HCT116 (cell line): ENCODE measurements at regions not wholly inside any gene's neighbourhood (a gene's known extent, or its start where the extent isn't known, plus 50 kb on each side); places are given as distances from the start of the nearest gene placed in this dataset.

Experiments
- ATAC-seq: fragments of 200-7000 bp; cut with Tn5 transposase; 2 replicates; pipeline ENCODE4 v1.9.1; 2020; ENCODE audit warnings: mild to moderate bottlenecking, moderate library complexity
- BruUV-seq: library from RNA; stranded (reverse); fragments of 400-500 nt; replicated peaks from 2 replicates; lab custom pipeline; 2021; lab: Mats Ljungman, UMichigan
- CTCF ChIA-PET: fragments of 300-600 bp; sonication (Branson Sonifier 250); formaldehyde crosslinking; loops from one replicate; lab custom pipeline; 2021; ENCODE audit warnings: antibody characterized with exemption; lab: Charles Lee
- POLR2A ChIA-PET: fragments of 300-600, 350-600 bp; sonication (Branson Sonifier 250); formaldehyde crosslinking; loops from one replicate; lab custom pipeline; 2021; ENCODE audit warnings: antibody characterized with exemption; lab: Charles Lee
- RAD21 ChIA-PET, 2 experiments: fragments of 300-600 bp; sonication (Branson Sonifier 250); formaldehyde crosslinking; loops; one replicate each; lab custom pipeline; 2023; ENCODE audit warnings: low total read pairs in 2 of 2; ENCODE audit not compliant: uncharacterized antibody in 2 of 2, unreplicated experiment in 2 of 2, low non-redundant PET in 1 of 2; lab: Charles Lee
- DNase-seq: peaks from one replicate; pipeline ENCODE4 v3.0.0-alpha.2; 2010; ENCODE audit warnings: low read depth, low spot score
- H2AFZ ChIP-seq: fragments of 200-600 bp; shearing (Covaris generic), sonication (generic); 2 replicates; pipeline ENCODE4 v1.6.1; 2017; ENCODE audit warnings: low read depth, mixed run types, mixed read lengths, antibody characterized with exemption, low read length; ENCODE audit not compliant: poor library complexity, severe bottlenecking
- H3K27ac ChIP-seq: 2 replicates; pipeline ENCODE4 v1.5.1; 2012; ENCODE audit warnings: low read depth, low read length
- H3K27me3 ChIP-seq: fragments of 200-600 bp; sonication (generic); 2 replicates; pipeline ENCODE4 v1.6.1; 2016; ENCODE audit warnings: mixed run types, low read length, mixed read lengths; ENCODE audit not compliant: insufficient read depth
- H3K36me3 ChIP-seq, 2 experiments: fragments of 200-500 bp in 1 of 2; fragments of 200-600 bp in 1 of 2; sonication (Bioruptor generic) in 1 of 2; sonication (generic) in 1 of 2; 2 replicates each; pipeline versions ENCODE4 v1.5.1 to v1.6.1; 2014 to 2016; ENCODE audit warnings: low read length in 2 of 2, inconsistent platforms in 1 of 2, mixed read lengths in 1 of 2, mixed run types in 1 of 2; ENCODE audit not compliant: insufficient read depth in 2 of 2, control insufficient read depth in 1 of 2
- H3K4me1 ChIP-seq, 2 experiments: fragments of 200-600 bp in 1 of 2; sonication (generic) in 1 of 2; 2 replicates each; pipeline versions ENCODE4 v1.5.1 to v1.6.1; 2012 to 2017; ENCODE audit warnings: low read length in 2 of 2, inconsistent platforms in 1 of 2, mild to moderate bottlenecking in 1 of 2, mixed read lengths in 1 of 2, mixed run types in 1 of 2, moderate library complexity in 1 of 2; ENCODE audit not compliant: insufficient read depth in 2 of 2, control insufficient read depth in 1 of 2
- H3K4me2 ChIP-seq: fragments of 200-600 bp; sonication (generic); 2 replicates; pipeline ENCODE4 v1.6.1; 2017; ENCODE audit warnings: mixed run types, low read length, mixed read lengths
- H3K4me3 ChIP-seq, 2 experiments: fragments of 200-600 bp in 1 of 2; sonication (generic) in 1 of 2; replicated peaks in 1 of 2; 2 replicates each; pipeline ENCODE4 v1.5.1; 2011 to 2016; ENCODE audit warnings: low read length in 2 of 2, control low read depth in 1 of 2, low read depth in 1 of 2, mild to moderate bottlenecking in 1 of 2, mixed read lengths in 1 of 2, mixed run types in 1 of 2
- H3K79me2 ChIP-seq: fragments of 200-600 bp; sonication (generic); 2 replicates; pipeline ENCODE4 v1.6.1; 2017; ENCODE audit warnings: mild to moderate bottlenecking, mixed run types, low read length, moderate library complexity, mixed read lengths; ENCODE audit not compliant: insufficient read depth
- H3K9ac ChIP-seq: fragments of 200-600 bp; sonication (generic); 2 replicates; pipeline ENCODE4 v1.6.1; 2016; ENCODE audit warnings: low read length, mixed read lengths
- H3K9me2 ChIP-seq: fragments of 200-600 bp; sonication (generic), shearing (Covaris generic); 2 replicates; pipeline ENCODE4 v1.6.1; 2017; ENCODE audit warnings: mixed run types, mild to moderate bottlenecking, moderate library complexity; ENCODE audit not compliant: insufficient read depth
- H3K9me3 ChIP-seq, 2 experiments: fragments of 200-500 bp in 1 of 2; fragments of 200-600 bp in 1 of 2; sonication (Bioruptor generic) in 1 of 2; sonication (generic) in 1 of 2; 2 replicates each; pipeline ENCODE4 v1.6.1; 2014 to 2017; ENCODE audit warnings: low read length in 2 of 2, mixed read lengths in 2 of 2, inconsistent platforms in 1 of 2, low read depth in 1 of 2, mild to moderate bottlenecking in 1 of 2, mixed run types in 1 of 2, moderate library complexity in 1 of 2; ENCODE audit not compliant: control insufficient read depth in 1 of 2, insufficient read depth in 1 of 2
- H4K20me1 ChIP-seq: fragments of 200-600 bp; sonication (generic), shearing (Covaris generic); 2 replicates; pipeline ENCODE4 v1.6.1; 2017; ENCODE audit warnings: mixed run types, mild to moderate bottlenecking, moderate library complexity; ENCODE audit not compliant: insufficient read depth
- CEBPB ChIP-seq: IDR thresholded peaks from 2 replicates; pipeline ENCODE4 v1.6.1; 2012; ENCODE audit warnings: low read depth
- FOSL1 ChIP-seq: IDR thresholded peaks from 2 replicates; pipeline ENCODE4 v1.6.1; 2012; ENCODE audit warnings: low read depth
- POLR2A ChIP-seq: IDR thresholded peaks from 2 replicates; pipeline ENCODE4 v1.7.0; 2011; ENCODE audit warnings: borderline replicate concordance; ENCODE audit not compliant: insufficient read depth, insufficient read length; ENCODE audit errors: extremely low read depth
- POLR2AphosphoS5 ChIP-seq: IDR thresholded peaks from 2 replicates; pipeline ENCODE4 v1.6.1; 2011; ENCODE audit warnings: mild to moderate bottlenecking, low read depth, low read length, moderate library complexity
- SP1 ChIP-seq: IDR thresholded peaks from 2 replicates; pipeline ENCODE4 v1.6.1; 2012; ENCODE audit warnings: low read depth
- YY1 ChIP-seq: IDR thresholded peaks from 2 replicates; pipeline ENCODE4 v1.6.1; 2011; ENCODE audit warnings: low read length, low read depth, moderate library complexity, mild to moderate bottlenecking; ENCODE audit not compliant: insufficient replicate concordance; ENCODE audit errors: extremely low read depth
- intact Hi-C: fragments of 100-400 bp; cut with micrococcal nuclease; formaldehyde crosslinking; loops from 2 replicates; pipeline ENCODE4 v1.10.0; 2022
- TF ChIP-seq, protein P1 (sequence below): IDR thresholded peaks from 2 replicates; pipeline ENCODE4 v1.6.1; 2012
- TF ChIP-seq, protein P2 (sequence below): IDR thresholded peaks from 2 replicates; pipeline ENCODE4 v1.6.1; 2012
- TF ChIP-seq, protein P3 (sequence below), 3 experiments: fragments of 200-600 bp in 1 of 3; sonication (generic) in 1 of 3; IDR thresholded peaks in 2 of 3; conservative IDR thresholded peaks in 1 of 3; 2 replicates each; pipeline ENCODE4 v1.5.1; 2012 to 2017; ENCODE audit warnings: low read depth in 2 of 3, low read length in 2 of 3, antibody characterized with exemption in 1 of 3, borderline replicate concordance in 1 of 3, control low read depth in 1 of 3, mild to moderate bottlenecking in 1 of 3, mixed read lengths in 1 of 3, mixed run types in 1 of 3, moderate library complexity in 1 of 3; ENCODE audit not compliant: insufficient read depth in 1 of 3

DNA sequence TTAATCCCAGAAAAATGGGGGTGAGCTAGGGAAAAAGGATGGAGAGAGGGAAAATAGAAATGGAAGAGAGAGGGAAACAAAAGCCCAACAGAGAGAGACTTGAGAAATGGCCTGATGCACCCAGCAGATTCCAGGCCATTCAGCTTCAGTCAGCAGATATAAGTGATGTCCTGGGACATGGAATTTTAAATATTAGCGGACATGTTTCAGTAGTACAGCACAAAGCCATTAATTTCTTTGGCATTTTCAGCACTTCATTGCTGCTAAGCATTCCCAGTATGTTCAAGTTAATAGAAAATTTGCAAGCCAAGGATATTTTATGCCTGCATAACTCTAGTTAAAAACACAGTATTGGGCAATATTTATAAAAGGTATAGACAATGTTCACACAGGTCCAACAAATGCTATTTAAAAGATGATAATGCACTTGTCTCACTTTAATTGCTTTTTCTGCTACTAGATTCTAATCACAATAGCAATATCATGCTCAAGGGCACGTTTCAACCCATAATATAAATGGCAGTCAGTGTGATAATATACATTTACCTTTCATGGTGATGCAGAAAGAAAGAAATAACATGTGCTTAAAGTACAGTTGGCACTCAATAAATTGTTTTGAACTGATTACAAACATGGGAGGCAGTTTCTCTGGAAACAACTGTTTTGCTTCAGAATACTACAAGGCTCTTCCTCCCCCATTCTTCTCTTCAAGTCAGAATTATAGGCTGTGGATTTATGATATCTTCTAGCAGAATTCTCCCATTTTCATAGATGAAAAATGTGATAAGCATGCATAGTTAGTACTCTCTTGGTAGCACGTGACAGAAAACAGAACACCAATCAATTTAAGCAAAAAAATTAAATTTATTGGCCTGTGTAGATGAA, 108.1 kb upstream of the MAGI3 start:
- H3K9me3 ChIP-seq, result no peaks in the 10 kb centered on the region
- no peaks in the 10 kb centered on the region for H3K36me3 ChIP-seq
- H3K9me2 ChIP-seq, result no peaks in the 10 kb centered on the region
- H3K27ac ChIP-seq, result no peak overlapping the region
- ChIA-PET RAD21 (no interaction called here), POLR2A (no interaction called here), CTCF (no interaction called here)
- H4K20me1 ChIP-seq, result no peaks in the 10 kb centered on the region
- ATAC-seq (no peak), DNase-seq (no peak)
- intact Hi-C loops, result no loop called here
- no peaks in the 10 kb centered on the region for H3K27me3 ChIP-seq
- no TSS peak for BruUV-seq
- H2AFZ ChIP-seq, result no peak overlapping the region
- H3K9ac ChIP-seq, result no peak overlapping the region
- H3K4me1 ChIP-seq, result no peaks in the 10 kb centered on the region
- no peak overlapping the region for H3K4me2 ChIP-seq
- no peaks in the 10 kb centered on the region for H3K79me2 ChIP-seq
- no peak overlapping the region for H3K4me3 ChIP-seq
- TF ChIP-seq CEBPB, result no peak
- TF ChIP-seq, protein P1, sequence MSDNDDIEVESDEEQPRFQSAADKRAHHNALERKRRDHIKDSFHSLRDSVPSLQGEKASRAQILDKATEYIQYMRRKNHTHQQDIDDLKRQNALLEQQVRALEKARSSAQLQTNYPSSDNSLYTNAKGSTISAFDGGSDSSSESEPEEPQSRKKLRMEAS, result no peak
- no peak for TF ChIP-seq POLR2A
- no peak for TF ChIP-seq YY1
- TF ChIP-seq SP1, result no peak
- TF ChIP-seq, protein P2, sequence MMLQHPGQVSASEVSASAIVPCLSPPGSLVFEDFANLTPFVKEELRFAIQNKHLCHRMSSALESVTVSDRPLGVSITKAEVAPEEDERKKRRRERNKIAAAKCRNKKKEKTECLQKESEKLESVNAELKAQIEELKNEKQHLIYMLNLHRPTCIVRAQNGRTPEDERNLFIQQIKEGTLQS, result no peak
- no peak for TF ChIP-seq FOSL1
- TF ChIP-seq, protein P3, sequence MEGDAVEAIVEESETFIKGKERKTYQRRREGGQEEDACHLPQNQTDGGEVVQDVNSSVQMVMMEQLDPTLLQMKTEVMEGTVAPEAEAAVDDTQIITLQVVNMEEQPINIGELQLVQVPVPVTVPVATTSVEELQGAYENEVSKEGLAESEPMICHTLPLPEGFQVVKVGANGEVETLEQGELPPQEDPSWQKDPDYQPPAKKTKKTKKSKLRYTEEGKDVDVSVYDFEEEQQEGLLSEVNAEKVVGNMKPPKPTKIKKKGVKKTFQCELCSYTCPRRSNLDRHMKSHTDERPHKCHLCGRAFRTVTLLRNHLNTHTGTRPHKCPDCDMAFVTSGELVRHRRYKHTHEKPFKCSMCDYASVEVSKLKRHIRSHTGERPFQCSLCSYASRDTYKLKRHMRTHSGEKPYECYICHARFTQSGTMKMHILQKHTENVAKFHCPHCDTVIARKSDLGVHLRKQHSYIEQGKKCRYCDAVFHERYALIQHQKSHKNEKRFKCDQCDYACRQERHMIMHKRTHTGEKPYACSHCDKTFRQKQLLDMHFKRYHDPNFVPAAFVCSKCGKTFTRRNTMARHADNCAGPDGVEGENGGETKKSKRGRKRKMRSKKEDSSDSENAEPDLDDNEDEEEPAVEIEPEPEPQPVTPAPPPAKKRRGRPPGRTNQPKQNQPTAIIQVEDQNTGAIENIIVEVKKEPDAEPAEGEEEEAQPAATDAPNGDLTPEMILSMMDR (IDR thresholded peaks at IDR 0.05 in 2 of 3, conservative IDR thresholded peaks at IDR 0.05 in 1 of 3; ENCODE audit: borderline replicate concordance in 1 of 3, insufficient read depth in 1 of 3, low read depth in 2 of 3, low read length in 2 of 3), result no peak
- TF ChIP-seq POLR2AphosphoS5, result no peak
